Cerebellar nuclear complex (tissue), 1 donor: ENCODE measurements at regions not wholly inside any gene's neighbourhood (a gene's known extent, or its start where the extent isn't known, plus 50 kb on each side); places are given as distances from the start of the nearest gene placed in this dataset.

ENCODE experiments used
- DNase-seq, 2 experiments: peaks; one replicate each; lab custom pipeline; 2025; lab: John Stamatoyannopoulos, UW

DNA sequence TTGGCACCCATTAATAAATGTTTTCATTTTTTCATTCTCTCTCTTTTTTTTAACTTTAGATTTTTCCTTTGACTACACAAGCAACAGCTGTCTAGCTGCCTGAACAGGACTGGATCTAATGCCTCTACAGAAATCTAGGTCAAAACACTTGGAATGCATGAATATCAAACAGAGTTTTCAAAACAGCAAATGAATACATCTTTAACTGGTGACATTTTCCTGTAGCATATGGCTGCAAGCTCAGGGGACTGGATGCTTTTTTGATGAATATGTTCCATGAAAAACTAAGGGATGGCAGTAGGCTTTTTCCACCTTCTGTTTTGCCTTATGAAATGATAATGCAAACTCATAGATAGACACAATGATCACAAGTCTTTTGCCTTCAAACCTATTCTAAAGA, 661.7 kb downstream of the MCTP2 start:
- no peak for DNase-seq

DNA sequence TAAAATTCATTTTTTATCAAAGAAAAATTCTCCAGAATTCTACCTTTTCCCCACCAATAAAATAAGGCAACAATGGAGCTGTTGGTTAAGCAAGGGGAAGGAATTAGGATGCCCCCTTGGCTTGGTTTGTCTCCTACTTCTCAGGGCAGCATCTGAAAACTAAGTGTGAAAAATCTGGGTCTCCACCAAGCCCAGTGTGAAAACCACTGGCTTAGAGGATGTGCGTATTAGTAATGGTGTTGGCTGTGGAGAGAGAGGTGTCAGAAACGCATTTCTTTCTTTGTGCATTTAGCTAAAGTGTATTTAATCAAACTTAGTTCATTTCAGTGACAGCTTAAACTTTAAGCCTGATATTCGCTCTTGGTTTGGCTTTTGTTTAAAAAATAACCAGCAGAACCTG, 662.7 kb downstream of the MCTP2 start:
- no peak for DNase-seq

DNA sequence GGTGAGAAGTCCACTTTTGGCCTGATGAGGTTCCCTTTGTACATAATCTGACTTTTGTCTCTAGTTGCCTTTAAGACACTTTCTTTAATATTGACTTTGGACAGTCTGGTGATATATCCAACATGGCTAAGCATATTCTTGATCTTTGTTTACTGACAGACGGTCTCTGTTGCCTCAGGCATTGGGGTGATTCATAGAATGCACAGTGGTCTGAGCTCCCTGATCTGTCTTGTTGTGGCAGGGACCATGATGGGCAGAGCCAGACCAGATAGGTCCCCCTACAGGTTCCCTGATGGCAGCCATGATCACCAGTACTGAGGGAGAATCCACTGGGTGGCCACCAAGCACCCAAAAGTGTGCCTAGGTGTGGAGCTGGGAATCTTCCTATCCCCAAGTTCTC, 678.1 kb downstream of the MCTP2 start:
- DNase-seq, result no peak

DNA sequence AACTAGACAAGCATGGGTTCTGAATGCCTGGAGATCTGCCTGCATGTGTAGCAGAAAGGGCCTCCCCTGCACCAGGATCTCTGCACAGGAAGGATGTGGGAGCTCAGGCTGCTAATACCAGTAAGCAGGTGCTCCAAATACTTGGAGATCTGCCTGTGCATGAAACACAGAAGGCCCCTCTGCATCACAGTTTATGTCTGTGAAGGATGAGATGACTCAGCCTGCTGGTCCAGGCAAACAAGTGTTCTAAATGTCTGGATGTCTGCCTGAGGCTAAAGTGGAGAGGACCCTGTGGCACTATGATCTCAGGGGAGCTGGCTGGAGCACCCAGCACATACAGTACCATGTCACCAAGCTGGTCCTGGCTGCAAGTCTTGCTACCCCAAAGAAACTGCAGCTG, 678.8 kb downstream of the MCTP2 start:
- DNase-seq, result no peak

DNA sequence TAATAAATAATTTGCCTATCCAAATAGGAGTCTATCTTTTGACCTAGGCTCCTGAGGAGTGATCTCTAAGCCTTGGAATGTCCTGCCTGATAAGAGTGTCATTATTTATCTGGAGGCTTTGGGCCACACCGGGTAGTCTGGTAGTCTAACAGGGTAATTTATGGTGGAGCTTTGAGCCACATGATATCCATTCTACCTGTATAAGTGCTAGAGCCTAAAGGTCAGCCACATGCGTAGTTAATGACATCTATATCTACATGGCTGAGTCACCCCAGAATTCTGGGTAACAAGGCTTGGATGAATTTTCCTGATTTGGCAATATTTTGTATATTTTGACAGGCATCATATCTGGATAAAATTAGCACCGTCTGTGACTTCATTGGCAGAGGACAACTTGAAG, 681.4 kb downstream of the MCTP2 start:
- DNase-seq, result no peak

DNA sequence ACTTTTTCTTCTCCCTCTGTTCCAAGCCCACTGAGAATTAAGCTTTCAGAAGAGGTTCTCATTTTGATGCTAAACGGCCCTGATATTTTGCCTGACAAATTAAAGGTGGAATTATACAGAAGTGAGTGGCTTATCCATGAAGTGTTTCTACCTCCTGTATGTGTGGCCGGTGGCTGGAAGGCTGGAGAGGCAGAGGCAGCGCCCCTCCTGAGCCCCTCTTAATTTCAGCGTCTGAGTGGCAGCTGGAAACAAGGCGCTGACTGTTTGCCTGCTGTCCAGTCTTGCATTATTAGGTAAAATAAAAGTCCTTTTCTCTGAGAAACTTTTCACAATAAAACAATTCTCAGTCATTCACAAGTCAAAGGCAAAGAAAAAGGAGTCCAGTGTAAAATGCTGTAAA, 685.7 kb downstream of the MCTP2 start:
- DNase-seq, result no peak

DNA sequence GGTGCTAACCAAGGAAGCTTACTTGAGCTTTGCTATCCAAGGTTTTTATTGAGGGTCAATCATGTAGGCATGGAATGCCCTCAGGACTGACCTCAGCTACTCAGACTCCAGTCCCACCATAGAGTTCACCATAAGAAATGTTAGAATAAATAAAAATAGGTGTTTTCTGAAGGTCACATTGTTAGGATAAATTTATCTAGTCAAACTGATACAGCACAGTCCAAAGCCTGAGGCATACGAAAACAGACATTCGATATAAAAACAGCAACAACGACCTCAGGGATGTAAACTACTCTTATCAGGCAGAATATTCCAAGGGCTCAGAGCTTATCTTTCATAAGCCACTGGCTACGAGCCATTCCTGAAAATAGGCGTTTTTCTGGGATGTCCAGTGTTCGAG, 690.6 kb downstream of the MCTP2 start:
- DNase-seq, result no peak

DNA sequence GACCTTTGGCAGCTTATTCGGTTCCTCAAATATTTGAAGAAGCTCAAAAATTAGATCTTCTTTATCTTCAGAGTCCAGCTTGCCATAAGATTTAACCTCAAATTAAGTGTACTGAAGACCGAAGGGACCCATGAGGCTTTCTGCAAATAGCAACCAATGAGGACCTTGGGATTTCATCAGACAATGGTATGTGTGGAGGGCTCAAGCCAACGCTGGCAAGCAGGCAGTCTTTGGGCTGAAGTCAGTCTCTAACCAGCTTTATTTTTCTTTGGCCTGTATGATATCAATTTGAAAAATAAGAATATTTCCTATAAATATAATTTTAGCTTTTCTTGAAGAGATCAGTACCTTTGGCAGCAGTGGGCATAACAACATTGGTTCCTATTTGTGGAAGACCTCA, 692.7 kb downstream of the MCTP2 start:
- no peak for DNase-seq

DNA sequence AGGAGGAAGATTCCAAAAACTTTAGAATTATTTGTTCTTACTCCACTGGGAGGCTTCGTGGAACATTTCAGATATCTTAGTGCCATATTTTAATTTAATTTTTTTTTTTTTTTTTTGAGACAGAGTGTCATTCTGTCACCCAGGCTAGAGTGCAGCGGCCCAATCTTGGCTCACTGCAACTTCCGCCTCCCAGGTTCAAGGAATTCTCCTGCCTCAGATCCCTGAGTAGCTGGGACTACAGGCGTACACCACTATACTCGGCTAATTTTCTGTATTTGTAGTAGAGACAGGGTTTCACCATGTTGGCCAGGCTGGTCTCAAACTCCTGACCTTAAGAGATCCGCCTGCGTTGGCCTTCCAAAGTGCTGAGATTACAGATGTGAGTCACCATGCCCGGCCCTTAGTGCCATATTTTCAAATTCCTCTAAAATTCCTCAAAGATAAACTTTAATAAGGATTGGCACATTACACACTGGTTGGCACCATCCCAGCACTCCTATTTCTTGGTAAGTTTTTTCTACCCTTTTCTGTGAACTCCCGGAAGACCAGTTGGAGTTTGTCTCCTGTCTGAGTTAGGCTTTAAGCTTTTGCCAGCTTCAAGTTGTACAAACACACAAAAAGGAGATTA, 693.7 kb downstream of the MCTP2 start:
- no peak for DNase-seq

DNA sequence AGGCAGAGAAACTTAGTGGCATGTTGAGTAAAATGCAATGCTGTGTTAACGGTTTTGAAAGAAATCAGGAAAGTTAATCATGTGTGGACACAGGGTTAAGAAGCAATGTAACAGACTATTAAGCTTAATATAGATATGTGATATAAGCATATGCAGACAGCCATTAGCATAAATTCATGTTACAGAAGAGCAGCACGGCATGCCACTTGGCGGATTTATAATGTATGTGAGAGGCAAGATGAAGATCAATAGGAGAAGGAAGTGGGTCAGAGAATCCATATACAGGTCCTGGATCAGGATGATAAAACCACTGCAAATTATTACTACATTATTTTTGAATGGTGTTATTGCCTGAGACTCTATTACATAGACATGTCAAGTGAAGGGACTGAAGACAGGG, 694.3 kb downstream of the MCTP2 start:
- DNase-seq, result no peak

DNA sequence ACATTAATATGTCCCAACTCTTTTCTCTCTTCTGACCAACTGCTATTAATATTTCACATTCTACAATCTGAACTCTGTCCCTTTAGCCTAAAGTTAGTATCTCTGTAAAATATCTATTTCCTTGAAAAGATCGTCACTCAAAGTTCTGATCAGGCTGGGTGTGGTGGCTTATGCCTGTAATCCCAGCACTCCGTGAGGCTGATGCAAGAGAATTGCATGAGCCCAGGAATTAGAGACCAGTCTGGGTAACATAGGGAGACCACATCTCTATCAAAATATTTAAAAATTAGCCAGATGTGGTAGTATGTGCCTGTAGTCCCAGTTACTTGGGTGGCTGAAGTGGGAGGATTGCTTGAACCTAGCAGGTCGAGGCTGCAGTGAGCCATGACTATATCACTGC, 695.6 kb downstream of the MCTP2 start:
- no peak for DNase-seq

DNA sequence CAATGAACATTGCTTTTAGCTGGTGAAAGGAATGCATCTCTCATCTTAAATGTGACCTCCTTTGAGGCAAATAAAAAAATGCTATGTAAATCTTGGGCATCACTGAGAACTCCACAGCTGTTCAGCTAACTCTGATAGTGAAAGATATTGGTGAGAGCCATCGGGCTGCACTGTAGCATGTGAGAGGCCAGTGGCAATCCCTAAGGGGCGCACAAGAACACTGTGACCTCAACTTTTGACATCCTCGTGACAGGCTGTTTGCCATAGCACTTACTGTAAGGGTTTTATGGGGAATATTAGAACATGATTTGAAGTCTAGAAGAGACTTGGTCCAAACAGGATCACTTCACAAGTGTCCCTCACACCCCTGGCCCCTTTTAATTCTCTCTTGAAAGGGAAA, 697.9 kb downstream of the MCTP2 start:
- DNase-seq, result no peak

DNA sequence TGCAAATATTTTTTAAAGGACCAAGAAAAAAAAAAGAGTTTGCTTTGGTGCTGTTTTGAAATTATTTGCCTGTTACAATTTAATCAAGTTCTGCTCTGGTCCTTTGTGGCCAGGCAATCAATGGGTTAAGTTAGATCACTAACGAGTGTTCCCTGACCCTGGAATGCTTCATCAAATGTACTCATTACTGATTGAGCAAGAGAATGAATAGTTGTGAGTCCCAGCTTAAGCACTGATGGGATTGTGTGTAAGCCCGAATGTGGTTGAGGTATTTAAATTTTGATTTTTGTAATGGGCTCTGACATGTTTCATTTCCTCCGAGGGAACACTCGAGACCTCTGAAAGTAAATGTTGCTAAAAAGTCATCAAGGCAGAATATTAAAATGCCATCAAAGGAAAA, 699.1 kb downstream of the MCTP2 start:
- DNase-seq, result no peak

DNA sequence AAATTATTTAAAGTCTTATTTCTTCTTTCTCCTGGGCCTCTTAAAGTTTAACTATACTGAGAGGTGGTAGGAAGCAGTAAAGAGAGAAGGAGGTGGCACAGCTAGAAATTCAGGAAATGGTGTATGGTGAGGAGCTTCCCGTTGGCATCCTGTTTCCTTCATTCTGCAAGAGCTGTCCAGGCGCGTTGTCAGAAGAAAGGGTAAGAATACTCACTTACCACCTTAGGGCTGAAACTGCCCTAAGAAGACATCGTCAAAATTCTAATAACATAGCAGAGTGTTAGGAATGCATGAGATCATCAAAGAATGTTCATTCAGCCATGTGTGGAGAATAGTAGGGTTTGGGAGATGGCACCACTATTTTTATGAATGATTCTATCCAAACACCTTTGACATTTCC, 699.6 kb downstream of the MCTP2 start:
- DNase-seq, result no peak

DNA sequence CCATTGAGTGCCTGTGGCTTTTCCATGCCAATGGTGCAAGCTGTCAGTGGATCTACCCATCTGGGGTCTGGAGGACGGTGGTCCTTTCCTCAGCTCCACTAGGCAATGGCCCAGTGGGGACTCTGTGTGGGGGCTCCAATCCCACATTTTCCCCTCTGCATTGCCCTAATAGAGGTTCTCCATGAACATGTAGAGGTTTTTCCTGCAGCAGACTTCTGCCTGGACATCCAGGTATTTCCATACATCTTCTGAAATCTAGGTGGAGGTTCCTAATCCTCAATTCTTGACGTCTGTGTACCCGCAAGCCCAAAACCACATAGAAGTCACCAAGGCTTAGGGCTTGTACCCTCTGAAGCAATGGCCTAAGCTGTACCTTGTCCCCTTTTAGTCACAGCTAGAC, 703.1 kb downstream of the MCTP2 start:
- DNase-seq, result no peak

DNA sequence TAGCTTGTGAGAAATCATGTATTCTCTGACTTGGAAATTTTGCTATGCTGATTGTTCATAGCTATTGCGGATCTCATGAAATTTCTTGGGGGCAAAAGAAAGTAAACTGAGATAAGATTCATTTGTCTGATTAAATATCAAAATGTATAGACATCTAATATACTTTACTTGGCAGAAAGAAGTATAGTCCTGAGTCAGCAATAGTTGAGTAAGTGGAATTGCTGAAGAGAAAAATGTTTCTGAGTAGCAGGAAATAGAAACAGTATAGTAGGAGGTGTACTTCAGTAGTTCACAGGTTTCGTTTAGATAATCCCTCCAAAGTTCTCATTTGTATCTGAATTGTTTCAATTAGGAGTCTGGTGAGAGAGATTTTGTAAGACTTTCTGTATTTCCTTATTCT, 705.9 kb downstream of the MCTP2 start:
- no peak for DNase-seq

DNA sequence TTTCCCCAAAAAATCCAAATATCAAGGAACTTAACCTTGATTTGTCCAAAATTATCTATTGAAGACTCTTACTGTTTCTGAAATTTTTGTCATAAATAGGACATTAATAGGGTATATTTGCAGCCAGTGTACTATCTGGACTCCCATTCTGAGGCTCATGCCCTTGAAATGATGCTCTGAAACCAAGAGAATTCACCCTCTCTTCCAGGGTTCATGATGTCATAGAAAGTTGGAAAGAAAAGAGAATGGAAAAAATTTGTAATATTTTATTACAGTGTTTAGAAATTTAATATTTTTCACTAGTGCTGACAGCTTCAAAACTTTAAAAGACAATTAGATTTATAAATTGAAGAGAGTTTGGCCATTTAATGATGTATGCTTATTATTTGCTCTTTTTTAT, 712.5 kb downstream of the MCTP2 start:
- no peak for DNase-seq

DNA sequence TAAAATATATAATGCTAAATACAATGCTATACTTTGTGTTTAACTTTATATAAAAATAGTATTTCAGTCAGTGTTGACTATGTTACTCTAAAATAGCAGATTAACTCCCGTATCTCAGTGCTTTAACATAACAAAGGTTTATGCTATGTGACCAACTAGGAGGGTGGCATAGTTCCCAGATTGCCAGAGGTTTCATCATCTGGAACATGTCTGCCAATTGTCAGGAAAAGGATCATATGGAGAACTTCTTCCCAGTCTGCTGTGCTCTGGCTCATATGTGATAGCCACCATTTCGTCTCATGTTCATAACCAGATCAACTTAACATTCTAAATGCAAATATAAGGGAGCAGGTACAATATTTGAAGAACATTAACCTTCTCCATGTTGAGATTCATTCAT, 720.2 kb downstream of the MCTP2 start:
- no peak for DNase-seq

DNA sequence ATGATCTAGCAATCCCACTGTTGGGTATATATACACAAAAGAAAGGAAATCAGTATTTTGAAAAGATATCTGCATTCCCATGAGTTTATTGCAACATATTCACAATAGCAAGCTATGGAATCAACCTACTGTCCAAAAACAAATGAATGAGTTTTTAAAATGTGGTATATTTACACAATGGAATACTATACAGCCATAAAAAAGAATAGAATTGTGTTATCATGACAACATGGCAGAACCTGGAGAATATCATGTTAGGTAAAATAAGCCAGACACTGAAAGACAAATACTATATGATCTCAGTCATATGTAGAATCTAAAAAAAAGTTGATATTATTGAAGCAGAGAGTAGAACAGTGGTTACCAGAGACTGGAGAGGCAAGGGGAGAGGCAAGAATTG, 732.6 kb downstream of the MCTP2 start:
- DNase-seq, result no peak

DNA sequence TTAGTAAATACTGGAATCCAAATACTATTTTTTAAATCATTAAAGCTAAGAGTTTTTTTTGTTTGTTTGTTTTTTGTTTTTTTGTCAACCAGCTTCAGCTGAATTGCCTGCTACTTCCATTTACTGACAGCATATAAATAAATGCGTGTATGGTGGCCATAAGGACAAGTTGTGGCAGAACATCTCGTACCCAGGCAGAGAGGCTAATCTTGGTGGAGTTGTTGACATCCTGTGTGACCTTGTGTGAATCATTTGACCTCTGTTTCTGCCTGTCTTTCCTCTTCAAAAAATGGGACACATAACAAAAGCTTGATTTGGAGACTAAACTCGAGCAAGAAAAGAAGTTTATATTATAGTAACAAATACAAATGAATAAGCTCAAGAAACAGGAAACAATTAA, 734.2 kb downstream of the MCTP2 start:
- no peak for DNase-seq

DNA sequence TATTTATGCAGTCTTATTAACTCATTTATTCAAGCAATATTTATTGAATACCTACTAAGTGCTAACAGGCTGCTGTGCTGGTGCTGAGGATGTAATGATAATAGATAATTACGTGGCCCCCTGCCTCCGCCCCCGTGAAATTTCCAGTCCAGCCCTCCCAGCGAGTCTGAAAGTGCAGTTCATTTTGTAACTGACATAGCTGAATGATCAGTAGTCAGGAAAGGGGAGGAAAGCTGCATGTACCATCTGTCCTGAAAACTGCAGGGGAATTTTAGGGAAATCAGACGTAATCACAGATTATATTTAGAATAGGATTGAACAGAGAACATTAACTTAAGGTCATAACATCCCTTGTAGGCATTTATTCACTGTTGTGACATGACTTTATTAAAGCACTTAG, 736.8 kb downstream of the MCTP2 start:
- DNase-seq, result no peak

DNA sequence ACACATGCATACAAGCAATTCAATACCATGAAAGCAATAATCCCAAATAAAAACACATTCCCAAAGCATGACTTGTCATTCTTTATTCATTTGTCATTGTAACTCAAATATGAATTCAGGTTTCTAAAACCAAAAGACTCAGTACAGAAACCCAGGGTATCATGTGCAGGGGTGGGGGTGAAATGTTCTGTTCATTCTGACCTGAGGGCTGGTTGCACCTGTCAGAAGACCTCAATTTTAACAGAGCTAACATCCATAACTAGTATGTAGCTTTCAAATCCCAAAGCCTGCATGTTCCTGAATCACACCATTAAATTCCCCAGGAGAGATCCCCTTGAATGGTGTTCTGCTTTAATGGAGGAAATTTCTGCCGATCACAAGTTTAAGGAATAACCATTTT, 738.7 kb downstream of the MCTP2 start:
- no peak for DNase-seq

DNA sequence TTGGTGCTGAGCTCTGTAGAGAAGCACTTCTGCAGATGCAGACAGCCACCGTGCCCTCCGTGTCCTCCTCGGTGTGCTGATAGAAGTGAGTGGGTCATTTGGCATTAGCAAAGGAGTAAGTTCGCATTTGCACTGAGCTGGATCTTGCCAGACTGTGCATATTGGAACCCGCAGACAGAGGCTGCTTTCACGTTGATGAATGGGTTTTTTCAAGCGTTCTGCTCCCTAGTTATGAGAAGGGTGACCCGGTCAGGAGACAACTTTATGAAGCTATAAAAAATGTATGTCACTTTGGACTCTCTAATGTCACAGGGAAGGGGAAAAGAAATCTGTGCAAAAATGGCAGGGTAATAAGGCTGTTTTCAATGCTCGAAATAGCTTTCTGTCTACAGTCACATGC, 739.4 kb downstream of the MCTP2 start:
- no peak for DNase-seq

DNA sequence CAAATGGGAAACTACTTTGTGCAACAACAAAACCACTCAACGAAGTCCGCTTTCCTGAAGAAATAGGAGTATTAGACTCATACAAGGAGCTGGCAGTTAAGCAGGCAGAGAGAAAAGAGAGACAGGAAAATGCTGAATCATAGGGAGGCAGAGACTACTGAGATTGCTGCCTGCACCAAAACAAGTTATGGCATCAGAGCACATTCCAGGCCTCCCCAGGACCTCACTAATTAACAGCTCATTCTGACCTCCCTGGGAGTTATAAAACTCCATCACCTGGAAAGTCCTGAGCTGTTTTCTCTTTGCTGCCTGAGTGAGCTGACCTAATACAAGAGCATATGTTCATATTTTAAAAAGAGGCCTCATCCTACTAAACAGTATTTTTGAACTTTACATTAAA, 741.0 kb downstream of the MCTP2 start:
- DNase-seq, result no peak

DNA sequence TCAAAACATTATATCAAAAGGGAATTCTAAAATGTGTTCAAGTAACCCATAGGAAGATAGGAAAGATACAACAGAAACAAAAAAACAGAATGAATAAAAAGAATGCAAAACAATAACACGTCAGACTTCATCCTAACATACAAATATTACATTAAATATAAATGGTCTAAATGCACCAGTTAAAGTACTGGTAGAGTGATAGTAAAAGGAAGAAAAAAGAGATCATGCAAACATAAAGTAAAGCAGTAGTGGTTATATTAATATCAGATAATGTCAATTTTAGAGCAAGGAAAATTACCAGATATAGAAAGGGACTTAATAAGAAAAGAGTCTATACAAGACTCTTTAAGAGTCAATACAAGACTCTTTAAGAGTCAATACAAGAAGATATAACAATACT, 755.7 kb downstream of the MCTP2 start:
- DNase-seq, result no peak
